H1 (cell line): ENCODE measurements at regions not wholly inside any gene's neighbourhood (a gene's known extent, or its start where the extent isn't known, plus 50 kb on each side); places are given as distances from the start of the nearest gene placed in this dataset.

ENCODE experiments used
- CTCF ChIA-PET: fragments of 300-600 bp; sonication (Branson Sonifier 250); formaldehyde crosslinking; loops from one replicate; lab custom pipeline; 2021; ENCODE audit not compliant: partially characterized antibody; lab: Charles Lee
- POLR2A ChIA-PET: fragments of 300-600 bp; sonication (Branson Sonifier 250); formaldehyde crosslinking; loops from one replicate; lab custom pipeline; 2021; ENCODE audit warnings: inconsistent platforms; ENCODE audit not compliant: partially characterized antibody; lab: Charles Lee
- DNase-seq, 2 experiments: peaks; one replicate each; pipeline versions ENCODE4 v3.0.0 to v3.0.0-alpha.2; 2010 to 2022; ENCODE audit warnings: low spot score in 2 of 2, low read depth in 1 of 2, mixed read lengths in 1 of 2
- FAIRE-seq: peaks from 2 replicates; lab custom pipeline; 2011; peaks lifted over from hg19 to GRCh38; lab: Jason Lieb, UNC
- H2AFZ ChIP-seq: 2 replicates; pipeline ENCODE4 v1.8.1; 2012; ENCODE audit warnings: low read length, inconsistent platforms
- H2AK5ac ChIP-seq: 2 replicates; pipeline ENCODE4 v1.6.1; 2013; ENCODE audit warnings: low read depth, low read length
- H2BK120ac ChIP-seq: replicated peaks from 2 replicates; pipeline ENCODE3; 2013; ENCODE audit warnings: low read depth, low read length, inconsistent platforms
- H2BK12ac ChIP-seq: 2 replicates; pipeline ENCODE4 v1.6.1; 2013; ENCODE audit warnings: low read depth, low read length
- H2BK15ac ChIP-seq: 2 replicates; pipeline ENCODE4 v1.6.1; 2013; ENCODE audit warnings: low read length
- H2BK20ac ChIP-seq: 2 replicates; pipeline ENCODE4 v1.6.1; 2013; ENCODE audit warnings: low read length
- H2BK5ac ChIP-seq: 2 replicates; pipeline ENCODE4 v1.6.1; 2013; ENCODE audit warnings: low read depth, low read length
- H3K14ac ChIP-seq: 2 replicates; pipeline ENCODE4 v1.6.1; 2013; ENCODE audit warnings: inconsistent platforms; ENCODE audit not compliant: insufficient read length
- H3K18ac ChIP-seq: 2 replicates; pipeline ENCODE4 v1.6.1; 2013; ENCODE audit warnings: low read length; ENCODE audit errors: extremely low read depth
- H3K23ac ChIP-seq: 2 replicates; pipeline ENCODE4 v1.6.1; 2013; ENCODE audit warnings: inconsistent platforms; ENCODE audit not compliant: insufficient read length
- H3K23me2 ChIP-seq: 2 replicates; pipeline ENCODE4 v1.6.1; 2013; ENCODE audit warnings: low read depth, low read length
- H3K27ac ChIP-seq: 2 replicates; pipeline ENCODE4 v1.6.1; 2011; ENCODE audit warnings: low read depth, low read length, inconsistent platforms
- H3K27me3 ChIP-seq, 4 experiments: replicated peaks in 1 of 4; 1 replicate in 1 of 4; 2 replicates in 3 of 4; pipeline versions ENCODE4 v1.6.1 to v1.8.1; 2011 to 2013; ENCODE audit warnings: low read length in 3 of 4, mild to moderate bottlenecking in 3 of 4, inconsistent platforms in 2 of 4, mixed read lengths in 2 of 4, moderate library complexity in 1 of 4; ENCODE audit not compliant: control insufficient read depth in 3 of 4, insufficient read depth in 3 of 4; ENCODE audit errors: extremely low read depth in 1 of 4
- H3K36me3 ChIP-seq, 4 experiments: 2 replicates each; pipeline versions ENCODE4 v1.6.1 to v1.8.1; 2011 to 2013; ENCODE audit warnings: mild to moderate bottlenecking in 4 of 4, low read length in 3 of 4, moderate library complexity in 2 of 4, control low read depth in 1 of 4, inconsistent platforms in 1 of 4; ENCODE audit not compliant: insufficient read depth in 4 of 4, control insufficient read depth in 2 of 4
- H3K4ac ChIP-seq: replicated peaks from 2 replicates; pipeline ENCODE3; 2013; ENCODE audit warnings: low read length, low read depth, mixed read lengths, inconsistent platforms; ENCODE audit not compliant: insufficient read length
- H3K4me1 ChIP-seq, 4 experiments: replicated peaks in 1 of 4; 1 replicate in 1 of 4; 2 replicates in 3 of 4; pipeline versions ENCODE4 v1.6.1 to v1.8.1; 2011 to 2013; ENCODE audit warnings: low read length in 3 of 4, inconsistent platforms in 2 of 4, mixed read lengths in 1 of 4; ENCODE audit not compliant: insufficient read depth in 4 of 4, control insufficient read depth in 3 of 4
- H3K4me2 ChIP-seq, 2 experiments: 2 replicates each; pipeline versions ENCODE4 v1.6.1 to v1.8.1; 2011 to 2013; ENCODE audit warnings: low read depth in 2 of 2, low read length in 2 of 2, control low read depth in 1 of 2, inconsistent platforms in 1 of 2, mild to moderate bottlenecking in 1 of 2; ENCODE audit not compliant: insufficient read depth in 1 of 2
- H3K4me3 ChIP-seq, 4 experiments: fragments of 200-600, 300-600 bp in 1 of 4; sonication (generic), shearing (Covaris generic), sonication (Bioruptor Twin) in 1 of 4; 2 replicates each; pipeline versions ENCODE4 v1.5.1 to v1.8.1; 2011 to 2016; ENCODE audit warnings: low read length in 4 of 4, low read depth in 3 of 4, control low read depth in 2 of 4, inconsistent platforms in 2 of 4, mild to moderate bottlenecking in 2 of 4, mixed read lengths in 1 of 4, moderate library complexity in 1 of 4; ENCODE audit not compliant: insufficient read depth in 2 of 4; ENCODE audit errors: extremely low read depth in 1 of 4
- H3K56ac ChIP-seq: replicated peaks from 2 replicates; pipeline ENCODE3; 2013; ENCODE audit warnings: low read depth, mild to moderate bottlenecking, mixed read lengths, low read length, inconsistent platforms; ENCODE audit not compliant: insufficient read length
- H3K79me1 ChIP-seq: 2 replicates; pipeline ENCODE4 v1.6.1; 2013; ENCODE audit warnings: low read depth, low read length, control low read depth
- H3K79me2 ChIP-seq, 2 experiments: 2 replicates each; pipeline versions ENCODE4 v1.6.1 to v1.8.1; 2012 to 2013; ENCODE audit warnings: low read length in 2 of 2, mild to moderate bottlenecking in 2 of 2, inconsistent platforms in 1 of 2; ENCODE audit not compliant: insufficient read depth in 2 of 2, control insufficient read depth in 1 of 2
- H3K9ac ChIP-seq, 4 experiments: replicated peaks in 1 of 4; 1 replicate in 1 of 4; 2 replicates in 3 of 4; pipeline versions ENCODE4 v1.6.1 to v1.8.1; 2011 to 2013; ENCODE audit warnings: low read depth in 3 of 4, low read length in 3 of 4, control low read depth in 2 of 4, mild to moderate bottlenecking in 2 of 4, moderate library complexity in 2 of 4, inconsistent platforms in 1 of 4; ENCODE audit errors: extremely low read depth in 1 of 4
- H3K9me3 ChIP-seq, 2 experiments: 2 replicates each; pipeline versions ENCODE4 v1.6.1 to v1.8.1; 2012 to 2013; ENCODE audit warnings: mild to moderate bottlenecking in 2 of 2, moderate library complexity in 2 of 2, control low read depth in 1 of 2, inconsistent platforms in 1 of 2, low read depth in 1 of 2, low read length in 1 of 2, mixed read lengths in 1 of 2; ENCODE audit not compliant: insufficient read depth in 2 of 2
- H4K20me1 ChIP-seq, 2 experiments: replicated peaks in 1 of 2; 2 replicates each; pipeline versions ENCODE3 to v1.8.1; 2011 to 2013; ENCODE audit warnings: inconsistent platforms in 2 of 2, low read length in 2 of 2, mild to moderate bottlenecking in 1 of 2; ENCODE audit not compliant: insufficient read depth in 2 of 2, control insufficient read depth in 1 of 2
- H4K5ac ChIP-seq: 2 replicates; pipeline ENCODE4 v1.6.1; 2013; ENCODE audit warnings: low read length, low read depth, mixed read lengths, inconsistent platforms; ENCODE audit not compliant: insufficient read length
- H4K8ac ChIP-seq: 2 replicates; pipeline ENCODE4 v1.8.0; 2013; ENCODE audit warnings: mild to moderate bottlenecking, moderate library complexity, low read length, inconsistent platforms; ENCODE audit not compliant: insufficient read depth; ENCODE audit errors: extremely low read depth
- H4K91ac ChIP-seq: replicated peaks from 2 replicates; pipeline ENCODE3; 2013; ENCODE audit warnings: low read length, mixed read lengths, inconsistent platforms; ENCODE audit not compliant: insufficient read length
- BACH1 ChIP-seq: IDR thresholded peaks from 2 replicates; pipeline ENCODE4 v1.6.1; 2012; ENCODE audit warnings: low read length, improper control_type of control experiment
- FOSL1 ChIP-seq: IDR thresholded peaks from 2 replicates; pipeline ENCODE4 v1.6.1; 2011; ENCODE audit warnings: mild to moderate bottlenecking, low read depth, low read length, moderate library complexity; ENCODE audit not compliant: insufficient read depth
- GTF2F1 ChIP-seq: IDR thresholded peaks from 2 replicates; pipeline ENCODE4 v1.6.1; 2012; ENCODE audit warnings: low read depth, low read length, improper control_type of control experiment, borderline replicate concordance
- NANOG ChIP-seq: IDR thresholded peaks from 2 replicates; pipeline ENCODE4 v1.6.1; 2011; ENCODE audit warnings: low read length, low read depth, mild to moderate bottlenecking, inconsistent platforms; ENCODE audit not compliant: insufficient read depth, poor library complexity, severe bottlenecking
- POLR2AphosphoS5 ChIP-seq: IDR thresholded peaks from 2 replicates; pipeline ENCODE4 v1.6.1; 2011; ENCODE audit warnings: low read depth, low read length
- RNF2 ChIP-seq: fragments of 200-900, 300-1000 bp; sonication (generic); IDR thresholded peaks from 2 replicates; pipeline ENCODE4 v1.7.1; 2016; ENCODE audit warnings: borderline replicate concordance, low read depth, mild to moderate bottlenecking, antibody characterized with exemption, low read length; ENCODE audit not compliant: poor library complexity, severe bottlenecking; ENCODE audit errors: missing control alignments
- SP1 ChIP-seq: IDR thresholded peaks from 2 replicates; pipeline ENCODE4 v1.6.1; 2011; ENCODE audit warnings: low read depth, low read length
- TAF1 ChIP-seq: IDR thresholded peaks from 2 replicates; pipeline ENCODE4 v1.6.1; 2011; ENCODE audit warnings: mild to moderate bottlenecking, low read depth, low read length
- WGBS, 2 experiments: shearing (Covaris generic) in 1 of 2; methylation state at CpG; one replicate each; pipeline versions ENCODE4 v1.1.6 to v1.1.7; 2013 to 2015; ENCODE audit warnings: low lambda C conversion rate in 2 of 2, mixed read lengths in 2 of 2, inconsistent platforms in 1 of 2, low coverage in 1 of 2, missing lambda C conversion rate in 1 of 2; ENCODE audit not compliant: insufficient replicate concordance in 2 of 2, insufficient coverage in 1 of 2, insufficient read length in 1 of 2; ENCODE audit errors: extremely low coverage in 1 of 2, missing lambda C conversion rate in 1 of 2; 5-methylcytosine and 5-hydroxymethylcytosine counted together
- TF ChIP-seq, protein P1 (sequence below), 3 experiments: IDR thresholded peaks; 1 replicate in 2 of 3; 2 replicates in 1 of 3; pipeline versions ENCODE4 v1.5.1 to v1.6.1; 2011; ENCODE audit warnings: low read length in 3 of 3, mild to moderate bottlenecking in 3 of 3, inconsistent platforms in 2 of 3, low read depth in 1 of 3, moderate library complexity in 1 of 3; ENCODE audit not compliant: insufficient read depth in 1 of 3; ENCODE audit errors: control extremely low read depth in 1 of 3

GRCh38 chr2:226114436-226114835 lies 685.2 kb downstream of the IRS1 start:
- H3K79me2 ChIP-seq: no peaks in the 10 kb centered on the region
- DNase-seq (no peak), FAIRE-seq (no peak)
- no peak overlapping the region for H4K8ac ChIP-seq
- peaks cover 0 to 4% (median 0%) of the 10 kb centered on the region in 4 experiments; a peak in 2 of 7 replicates for H3K4me1 ChIP-seq
- H2BK120ac ChIP-seq: peak overlapping the region; percentile 3
- 0 out of 2 replicates have a peak overlapping the region, but pooled peaks have one; percentile 51 for H2BK20ac ChIP-seq
- H3K23me2 ChIP-seq: no peaks in the 10 kb centered on the region
- H3K14ac ChIP-seq: no peak overlapping the region
- no peak overlapping the region for H2AK5ac ChIP-seq
- H3K4me2 ChIP-seq: no peak overlapping the region
- H3K9ac ChIP-seq: no peak overlapping the region
- H4K20me1 ChIP-seq: no peaks in the 10 kb centered on the region
- POLR2A ChIA-PET: no interaction called here
- H3K56ac ChIP-seq: no peak overlapping the region
- no peak overlapping the region for H3K23ac ChIP-seq
- no peak overlapping the region for H2BK12ac ChIP-seq
- no peak overlapping the region for H4K91ac ChIP-seq
- no peaks in the 10 kb centered on the region for H3K9me3 ChIP-seq
- H3K4ac ChIP-seq: no peak overlapping the region
- H3K4me3 ChIP-seq: no peak overlapping the region
- H2AFZ ChIP-seq: no peak overlapping the region
- no peak overlapping the region for H4K5ac ChIP-seq
- no peaks in the 10 kb centered on the region for H3K27me3 ChIP-seq
- CTCF ChIA-PET: interaction anchor here (1.0 kb wide), 1 partner anchor 69 kb away, joined by 4 read pairs; no protein-coding TSS in a partner anchor
- 95% methylated on average over 5 of the region's 5 CpGs; no CpG with 5 or more reads in 1 of the 2 experiments for WGBS, 2 experiments
- H3K36me3 ChIP-seq: no peaks in the 10 kb centered on the region
- H3K79me1 ChIP-seq: no peaks in the 10 kb centered on the region
- H3K18ac ChIP-seq: no peak overlapping the region
- H2BK15ac ChIP-seq: no peak overlapping the region
- H3K27ac ChIP-seq: no peak overlapping the region
- no peak overlapping the region for H2BK5ac ChIP-seq
- no peak for TF ChIP-seq SP1
- no peak for TF ChIP-seq RNF2
- TF ChIP-seq FOSL1: no peak
- no peak for TF ChIP-seq NANOG
- no peak for TF ChIP-seq POLR2AphosphoS5
- no peak for TF ChIP-seq TAF1
- TF ChIP-seq BACH1: no peak
- TF ChIP-seq, protein P1, sequence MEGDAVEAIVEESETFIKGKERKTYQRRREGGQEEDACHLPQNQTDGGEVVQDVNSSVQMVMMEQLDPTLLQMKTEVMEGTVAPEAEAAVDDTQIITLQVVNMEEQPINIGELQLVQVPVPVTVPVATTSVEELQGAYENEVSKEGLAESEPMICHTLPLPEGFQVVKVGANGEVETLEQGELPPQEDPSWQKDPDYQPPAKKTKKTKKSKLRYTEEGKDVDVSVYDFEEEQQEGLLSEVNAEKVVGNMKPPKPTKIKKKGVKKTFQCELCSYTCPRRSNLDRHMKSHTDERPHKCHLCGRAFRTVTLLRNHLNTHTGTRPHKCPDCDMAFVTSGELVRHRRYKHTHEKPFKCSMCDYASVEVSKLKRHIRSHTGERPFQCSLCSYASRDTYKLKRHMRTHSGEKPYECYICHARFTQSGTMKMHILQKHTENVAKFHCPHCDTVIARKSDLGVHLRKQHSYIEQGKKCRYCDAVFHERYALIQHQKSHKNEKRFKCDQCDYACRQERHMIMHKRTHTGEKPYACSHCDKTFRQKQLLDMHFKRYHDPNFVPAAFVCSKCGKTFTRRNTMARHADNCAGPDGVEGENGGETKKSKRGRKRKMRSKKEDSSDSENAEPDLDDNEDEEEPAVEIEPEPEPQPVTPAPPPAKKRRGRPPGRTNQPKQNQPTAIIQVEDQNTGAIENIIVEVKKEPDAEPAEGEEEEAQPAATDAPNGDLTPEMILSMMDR (IDR thresholded peaks at IDR 0.05; ENCODE audit: control extremely low read depth in 1 of 3, insufficient read depth in 1 of 3, low read depth in 1 of 3, low read length in 3 of 3): no peak
- TF ChIP-seq GTF2F1: no peak
